Upper lobe of left lung (tissue), 6 donors: ENCODE measurements at regions not wholly inside any gene's neighbourhood (a gene's known extent, or its start where the extent isn't known, plus 50 kb on each side); places are given as distances from the start of the nearest gene placed in this dataset.
A peak's percentile ranks its signal among the peaks of the same experiment; 100 is the strongest.
"Not testable (repeated sequence)": the region's sequence is repeated elsewhere in the genome, so short reads cannot be mapped to it uniquely, and the experiment has no call there.

Experiments used
- ATAC-seq, 2 donors: fragments of 200-7000 bp; cut with Tn5 transposase; one replicate each; pipeline ENCODE4 v1.9.1; 2022; ENCODE audit warnings: mild to moderate bottlenecking in 2 of 2, moderate library complexity in 2 of 2; ENCODE audit not compliant: low FRiP score in 2 of 2
- DNase-seq, 2 donors: peaks; one replicate each; pipeline ENCODE4 v3.0.0-alpha.2; 2019 to 2020
- H3K27ac ChIP-seq, 4 donors: fragments of 200-600 bp; sonication (generic); one replicate each; pipeline ENCODE4 v1.5.1; 2016 to 2019
- H3K27me3 ChIP-seq, 4 donors: fragments of 200-600 bp; sonication (generic); one replicate each; pipeline ENCODE4 v1.5.1; 2017 to 2019
- H3K36me3 ChIP-seq, 4 donors: fragments of 200-600 bp; sonication (generic); one replicate each; pipeline ENCODE4 v1.5.1; 2016 to 2019
- H3K4me1 ChIP-seq, 4 donors: fragments of 200-600 bp; sonication (generic); one replicate each; pipeline ENCODE4 v1.5.1; 2018 to 2019
- H3K4me3 ChIP-seq, 4 donors: fragments of 200-600 bp; sonication (generic); one replicate each; pipeline ENCODE4 v1.5.1; 2017 to 2019; ENCODE audit warnings: mild to moderate bottlenecking in 2 of 4, moderate library complexity in 1 of 4
- H3K9me3 ChIP-seq, 4 donors: fragments of 200-600 bp; sonication (generic); one replicate each; pipeline ENCODE4 v1.5.1; 2018 to 2019
- CTCF ChIP-seq, 6 experiments: fragments of 450-650 bp in 4 of 6; fragments of 200-600 bp in 2 of 6; sonication (generic) in 2 of 6; IDR thresholded peaks; one replicate each; pipeline ENCODE4 v1.5.1; 2016 to 2019; ENCODE audit warnings: antibody characterized with exemption in 6 of 6
- EP300 ChIP-seq, 4 donors: sonication (generic); formaldehyde crosslinking; IDR thresholded peaks; one replicate each; pipeline ENCODE4 v1.5.1; 2017; ENCODE audit warnings: antibody characterized with exemption in 4 of 4, control low read depth in 2 of 4
- POLR2A ChIP-seq, 4 donors: fragments of 450-650 bp; IDR thresholded peaks; one replicate each; pipeline ENCODE4 v1.5.1; 2016 to 2017; ENCODE audit warnings: antibody characterized with exemption in 4 of 4, mild to moderate bottlenecking in 2 of 4
- POLR2AphosphoS5 ChIP-seq, 2 donors: sonication (generic); formaldehyde crosslinking; IDR thresholded peaks; one replicate each; pipeline ENCODE4 v1.5.1; 2017; ENCODE audit warnings: antibody characterized with exemption in 2 of 2
- WGBS, 2 donors: methylation state at CpG; one replicate each; pipeline ENCODE4 v1.1.5; 2017 to 2018; 5-methylcytosine and 5-hydroxymethylcytosine counted together
- donor health status: DM: no; HTN: no; CAD: no; lungs with moderate emphysema.
- donor health status: DM: no; HTN: yes; CAD: no; lungs with severe emphysema.

GRCh38 chr19:21626091-21626490 lies 120.7 kb downstream of the ZNF429 start:
- ATAC-seq, result no peak

GRCh38 chr19:21622920-21623319 lies 117.5 kb downstream of the ZNF429 start:
- no peaks in the 10 kb centered on the region for H3K9me3 ChIP-seq
- DNase-seq, result no peak
- TF ChIP-seq POLR2A (IDR thresholded peaks at IDR 0.05) (no peak), POLR2AphosphoS5 (IDR thresholded peaks at IDR 0.05) (no peak), CTCF (IDR thresholded peaks at IDR 0.05) (no peak), EP300 (IDR thresholded peaks at IDR 0.05) (no peak)

More at GRCh38 chr19:21626091-21626490, 120.7 kb downstream of the ZNF429 start:
- no peaks in the 10 kb centered on the region for H3K27me3 ChIP-seq
- no peak for DNase-seq
- no peak overlapping the region for H3K4me3 ChIP-seq
- TF ChIP-seq POLR2AphosphoS5 (IDR thresholded peaks at IDR 0.05), result no peak
- TF ChIP-seq CTCF (IDR thresholded peaks at IDR 0.05), result no peak
- TF ChIP-seq POLR2A (IDR thresholded peaks at IDR 0.05), result no peak
- TF ChIP-seq EP300 (IDR thresholded peaks at IDR 0.05), result no peak
- H3K36me3 ChIP-seq, result no peaks in the 10 kb centered on the region
- no peak overlapping the region for H3K27ac ChIP-seq
- 30 to 91% methylated on average over 1 of the region's 1 CpG for WGBS, 2 donors
- no peaks in the 10 kb centered on the region for H3K9me3 ChIP-seq
- no peaks in the 10 kb centered on the region for H3K4me1 ChIP-seq

GRCh38 chr19:21621671-21622070 lies 116.3 kb downstream of the ZNF429 start:
- no peak overlapping the region for H3K27ac ChIP-seq
- no peaks in the 10 kb centered on the region for H3K9me3 ChIP-seq
- H3K27me3 ChIP-seq, result no peaks in the 10 kb centered on the region
- H3K4me3 ChIP-seq, result no peak overlapping the region
- no peak for TF ChIP-seq CTCF (IDR thresholded peaks at IDR 0.05)
- TF ChIP-seq POLR2AphosphoS5 (IDR thresholded peaks at IDR 0.05), result no peak
- no peak for TF ChIP-seq POLR2A (IDR thresholded peaks at IDR 0.05)
- no peak for TF ChIP-seq EP300 (IDR thresholded peaks at IDR 0.05)
- no peak for ATAC-seq
- no peaks in the 10 kb centered on the region for H3K4me1 ChIP-seq
- H3K36me3 ChIP-seq, result no peaks in the 10 kb centered on the region
- DNase-seq, result no peak
- 80 to 92% methylated on average over 6 of the region's 6 CpGs for WGBS, 2 donors

More at GRCh38 chr19:21622920-21623319, 117.5 kb downstream of the ZNF429 start:
- no peaks in the 10 kb centered on the region for H3K27me3 ChIP-seq
- no peaks in the 10 kb centered on the region for H3K36me3 ChIP-seq
- 58 to 93% methylated on average over 6 of the region's 6 CpGs for WGBS, 2 donors
- H3K27ac ChIP-seq, result no peak overlapping the region
- H3K4me3 ChIP-seq, result no peak overlapping the region
- no peak for ATAC-seq
- no peaks in the 10 kb centered on the region for H3K4me1 ChIP-seq

- no peak overlapping the region for H3K4me3 ChIP-seq
- DNase-seq (no peak), ATAC-seq (no peak)
- 66 to 77% methylated on average over 3 of the region's 4 CpGs for WGBS, 2 donors
- TF ChIP-seq EP300 (IDR thresholded peaks at IDR 0.05), result no peak
- TF ChIP-seq POLR2AphosphoS5 (IDR thresholded peaks at IDR 0.05), result no peak
- TF ChIP-seq CTCF (IDR thresholded peaks at IDR 0.05), result no peak
- no peak for TF ChIP-seq POLR2A (IDR thresholded peaks at IDR 0.05)
- H3K4me1 ChIP-seq, result no peaks in the 10 kb centered on the region
- H3K27ac ChIP-seq, result no peak overlapping the region
- no peaks in the 10 kb centered on the region for H3K27me3 ChIP-seq
- H3K9me3 ChIP-seq, result no peaks in the 10 kb centered on the region
- H3K36me3 ChIP-seq, result no peaks in the 10 kb centered on the region
Observed at GRCh38 chr19:21617740-21618339, 112.4 kb downstream of the ZNF429 start.

- DNase-seq, result peak in 1 of 2 donors; percentile 55
- ATAC-seq, H3K36me3 ChIP-seq, H3K4me1 ChIP-seq, H3K4me3 ChIP-seq, H3K9me3 ChIP-seq, H3K27ac ChIP-seq, H3K27me3 ChIP-seq: not testable (repeated sequence)
- 92 to 97% methylated on average over 10 to 19 of the region's 19 CpGs for WGBS, 2 donors
Observed at GRCh38 chr19:21614776-21615175, 109.4 kb downstream of the ZNF429 start.

GRCh38 chr19:21613201-21613600 lies 107.8 kb downstream of the ZNF429 start:
- not testable (repeated sequence) for H3K36me3 ChIP-seq, ATAC-seq, H3K9me3 ChIP-seq, H3K27ac ChIP-seq, DNase-seq, H3K27me3 ChIP-seq, H3K4me1 ChIP-seq, H3K4me3 ChIP-seq
- WGBS, 2 donors, result 40 to 71% methylated on average over 2 of the region's 2 CpGs
